ENCODE measurements at regions not wholly inside any gene's neighbourhood (a gene's known extent, or its start where the extent isn't known, plus 50 kb on each side); places are given as distances from the start of the nearest gene placed in this dataset.

GRCh38 chr20:52365688-52366087 lies 174.1 kb upstream of the ZFP64 start:
- no peak for TF ChIP-seq CTCF (IDR thresholded peaks at IDR 0.05; ENCODE audit: borderline replicate concordance, extremely low read depth, low read length, poor library complexity, severe bottlenecking)
- no peak for TF ChIP-seq EZH2 (IDR thresholded peaks at IDR 0.05; ENCODE audit: borderline replicate concordance, low read depth, low read length, severe bottlenecking)
